Raji (cell line): ENCODE measurements at regions not wholly inside any gene's neighbourhood (a gene's known extent, or its start where the extent isn't known, plus 50 kb on each side); places are given as distances from the start of the nearest gene placed in this dataset.

ENCODE experiments used
- POLR2A ChIP-seq: IDR thresholded peaks from 2 replicates; pipeline ENCODE4 v1.6.1; 2011; ENCODE audit warnings: low read depth, low read length, control low read depth; ENCODE audit not compliant: insufficient read depth

DNA sequence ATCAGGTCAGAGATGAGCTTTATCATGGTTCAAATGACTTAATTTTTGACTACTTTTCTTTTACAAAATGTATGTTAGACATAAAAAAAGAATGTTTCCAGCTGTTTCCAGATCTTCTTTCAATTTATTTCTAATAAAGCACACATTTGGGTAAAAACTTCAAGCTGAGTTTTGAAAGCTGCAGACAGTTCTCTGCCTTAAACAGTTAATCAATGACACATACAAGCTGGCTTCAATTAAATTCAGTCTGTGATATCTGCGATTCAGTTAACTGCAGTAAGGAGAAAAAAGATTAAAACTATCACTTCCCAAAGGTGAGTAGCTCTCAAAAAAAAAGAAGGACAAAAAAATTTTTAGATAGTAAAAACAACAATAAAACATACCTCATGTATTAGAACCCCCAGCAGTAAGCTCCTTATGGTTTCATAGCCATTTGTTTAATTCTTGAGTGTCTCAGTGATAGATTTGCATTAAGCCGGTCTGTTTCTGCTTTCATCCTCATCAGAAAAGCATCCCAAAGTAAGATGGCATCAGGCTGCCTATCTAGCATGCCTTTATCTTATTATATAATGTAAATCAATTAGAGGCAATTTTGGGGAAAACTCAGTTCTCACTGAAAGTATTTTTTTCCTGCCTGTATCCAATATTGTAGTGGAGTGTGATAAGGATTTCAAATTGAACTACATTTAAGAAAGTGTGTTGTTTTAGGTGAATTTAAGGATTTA, 81.8 kb upstream of the STARD13 start:
- TF ChIP-seq POLR2A = no peak

DNA sequence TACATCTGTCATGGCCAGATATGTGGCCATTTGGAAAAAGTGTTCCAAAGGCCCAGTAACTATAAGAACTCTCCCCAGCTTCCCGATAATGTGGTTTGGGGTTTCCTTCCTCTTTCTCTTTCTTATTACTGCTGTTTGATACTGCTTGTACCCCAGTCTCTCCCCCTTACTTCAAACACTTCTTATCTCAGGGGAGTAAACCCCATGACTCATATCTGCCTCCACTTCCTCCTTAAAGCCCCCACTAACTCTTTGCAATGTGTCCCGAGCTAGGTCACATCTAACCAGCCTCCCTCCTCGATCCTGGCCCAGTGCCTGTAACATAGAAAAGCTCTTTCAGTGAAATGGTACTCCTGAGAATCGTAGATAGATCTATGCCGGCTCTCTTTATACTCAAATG, 82.4 kb upstream of the STARD13 start:
- no peak for TF ChIP-seq POLR2A

DNA sequence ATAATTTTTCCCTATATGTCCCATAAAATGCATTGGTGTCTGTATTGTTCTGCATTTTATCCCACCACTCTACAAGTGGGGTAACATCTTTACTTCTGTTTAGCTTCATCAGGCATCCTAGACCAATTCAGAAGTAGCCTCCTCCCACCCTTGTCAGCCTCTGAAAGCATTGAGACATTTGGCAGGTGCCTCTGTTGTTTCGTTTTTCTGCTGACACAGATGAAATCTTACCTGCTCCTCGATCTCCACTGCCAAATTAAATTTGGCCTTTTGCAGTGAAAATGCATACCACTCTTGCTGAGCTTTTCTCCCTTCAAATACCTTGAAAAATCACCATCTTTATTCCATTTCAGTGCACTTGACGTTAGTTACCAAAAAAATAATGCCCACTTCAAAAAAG, 83.5 kb upstream of the STARD13 start:
- no peak for TF ChIP-seq POLR2A

DNA sequence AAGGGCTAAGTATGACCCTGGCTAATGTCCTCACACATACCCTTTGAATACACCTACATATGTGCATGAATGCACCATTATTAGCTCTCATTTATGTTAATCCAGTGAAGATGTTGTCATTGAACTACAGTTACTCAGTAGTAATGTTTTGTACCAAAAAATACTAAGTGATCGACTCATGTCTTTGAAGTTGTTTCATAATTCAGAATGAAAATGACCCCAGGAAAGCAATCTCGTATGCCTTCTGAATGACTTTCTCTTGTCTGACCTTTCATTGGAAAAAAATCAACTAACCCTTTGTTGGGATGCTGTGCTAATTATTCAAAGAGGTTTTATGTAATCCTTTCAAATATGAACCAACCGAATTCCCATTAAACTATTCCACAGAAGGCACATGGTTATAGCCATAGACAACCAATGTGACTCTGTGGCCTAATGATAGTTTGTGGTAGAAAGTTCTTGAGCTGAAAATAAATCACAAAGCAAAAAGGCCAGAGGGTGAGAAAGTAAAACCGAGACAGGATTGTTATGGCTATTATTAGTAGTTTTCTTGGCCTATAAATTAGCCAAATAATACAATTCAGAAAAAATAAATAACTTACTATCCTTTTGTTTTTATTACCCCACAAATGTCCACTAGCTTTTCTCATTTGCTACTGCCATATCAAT, 86.8 kb upstream of the STARD13 start:
- TF ChIP-seq POLR2A = no peak

DNA sequence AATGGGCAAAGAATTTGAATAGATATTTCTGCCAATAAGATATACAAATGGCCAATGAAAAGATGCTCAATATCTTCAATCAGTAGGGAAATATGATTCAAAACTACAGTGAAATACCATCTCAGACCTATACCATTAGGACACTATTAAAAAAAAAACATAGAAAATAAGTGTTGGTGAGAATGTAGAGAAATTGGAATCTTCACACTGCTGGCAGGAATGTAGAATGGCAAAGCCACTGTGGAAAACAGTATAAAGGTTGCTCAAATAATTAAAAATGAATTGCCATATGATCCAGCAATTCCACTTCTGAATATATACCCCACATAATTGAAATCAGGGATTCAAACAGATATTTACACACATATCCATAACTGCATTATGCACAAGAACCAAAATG, 88.1 kb upstream of the STARD13 start:
- no peak for TF ChIP-seq POLR2A

DNA sequence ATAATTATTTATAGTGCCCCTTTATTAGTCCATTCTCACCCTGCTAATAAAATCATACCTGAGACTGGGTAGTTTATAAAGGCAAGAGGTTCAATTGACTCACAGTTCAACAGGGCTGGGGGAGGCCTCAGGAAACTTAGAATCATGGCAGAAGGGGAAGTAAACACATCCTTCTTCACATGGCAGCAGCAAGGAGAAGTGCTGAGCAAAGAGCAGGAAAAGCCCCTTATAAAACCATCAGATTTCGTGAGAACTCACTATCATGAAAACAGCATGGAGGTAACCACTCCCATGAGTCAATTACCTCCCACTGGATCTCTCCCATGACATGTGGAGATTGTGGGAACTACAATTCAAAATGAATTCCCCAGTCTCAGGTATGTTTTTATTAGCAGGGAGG, 89.9 kb upstream of the STARD13 start:
- TF ChIP-seq POLR2A = no peak

DNA sequence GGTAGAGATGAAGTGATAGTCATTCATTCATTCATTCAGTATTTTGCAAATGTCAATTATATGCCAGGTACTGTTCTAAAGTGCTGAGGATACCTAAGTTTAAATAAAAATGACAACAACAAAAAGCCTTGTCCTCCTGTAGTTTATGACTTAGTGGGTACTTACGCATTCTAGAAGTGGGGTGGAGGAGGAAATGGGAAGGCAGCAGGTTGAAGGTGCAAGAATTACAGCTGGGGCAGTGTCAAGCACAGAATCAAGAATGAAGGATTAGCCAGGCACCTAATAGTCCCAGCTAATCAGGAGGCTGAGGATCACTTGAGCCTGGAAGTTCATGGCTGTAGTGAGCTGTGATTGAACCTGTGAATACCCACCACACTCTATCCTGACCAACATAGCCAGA, 90.7 kb upstream of the STARD13 start:
- TF ChIP-seq POLR2A = no peak

DNA sequence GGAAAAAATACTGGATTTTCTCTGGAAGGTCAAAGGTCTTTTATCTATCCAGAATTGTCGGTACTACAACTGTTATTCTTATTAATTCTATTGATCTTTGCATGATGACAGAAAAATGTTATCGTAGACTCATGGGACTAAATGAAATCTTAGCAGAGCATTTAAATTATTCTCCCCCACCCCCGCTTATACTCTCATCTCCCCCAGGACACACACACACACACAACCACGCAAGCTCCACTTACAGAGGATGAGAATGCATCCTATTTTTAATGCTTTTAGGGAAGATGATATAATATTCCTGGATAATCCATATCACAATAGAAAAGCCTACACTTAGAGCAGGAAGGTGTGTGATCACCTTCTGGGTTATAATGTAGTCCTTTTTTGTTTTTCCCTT, 91.9 kb upstream of the STARD13 start:
- TF ChIP-seq POLR2A = no peak

DNA sequence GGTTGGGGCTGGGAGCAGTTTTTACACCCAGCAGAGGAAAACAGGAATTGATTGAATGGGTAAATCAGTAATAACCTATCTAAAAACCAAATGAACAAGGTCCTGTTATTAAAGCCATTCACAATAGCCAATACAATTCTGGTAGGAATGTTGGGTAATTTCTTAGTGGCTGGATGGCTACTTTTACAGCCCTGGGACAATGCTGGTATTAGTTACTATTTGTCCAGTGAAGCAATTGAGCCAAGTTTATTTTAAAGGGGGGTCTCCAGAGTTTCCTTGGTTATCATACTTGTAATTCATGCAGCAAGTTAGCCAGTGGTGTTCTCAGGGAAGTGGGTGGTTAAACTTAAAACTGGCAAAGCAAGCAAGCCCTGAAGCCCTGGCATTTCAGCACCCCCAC, 92.3 kb upstream of the STARD13 start:
- TF ChIP-seq POLR2A = no peak

DNA sequence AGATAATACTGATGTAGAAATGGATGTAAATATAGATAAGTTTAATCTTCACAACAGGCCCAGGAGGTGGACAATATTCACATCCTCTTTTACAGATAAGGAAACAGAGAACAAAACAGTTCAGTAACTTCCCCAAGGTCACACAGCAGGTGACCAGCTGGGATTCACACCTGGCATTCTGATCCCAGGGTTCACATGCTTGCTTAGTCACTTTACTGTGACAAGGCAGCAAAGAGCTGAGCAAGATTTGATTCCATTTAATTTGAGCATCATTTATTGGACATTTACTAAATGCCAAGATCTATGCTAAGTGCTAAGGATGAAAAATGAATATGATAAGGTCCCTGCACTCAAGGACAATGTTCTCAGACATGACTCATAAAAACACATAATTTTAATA, 94.1 kb upstream of the STARD13 start:
- no peak for TF ChIP-seq POLR2A

DNA sequence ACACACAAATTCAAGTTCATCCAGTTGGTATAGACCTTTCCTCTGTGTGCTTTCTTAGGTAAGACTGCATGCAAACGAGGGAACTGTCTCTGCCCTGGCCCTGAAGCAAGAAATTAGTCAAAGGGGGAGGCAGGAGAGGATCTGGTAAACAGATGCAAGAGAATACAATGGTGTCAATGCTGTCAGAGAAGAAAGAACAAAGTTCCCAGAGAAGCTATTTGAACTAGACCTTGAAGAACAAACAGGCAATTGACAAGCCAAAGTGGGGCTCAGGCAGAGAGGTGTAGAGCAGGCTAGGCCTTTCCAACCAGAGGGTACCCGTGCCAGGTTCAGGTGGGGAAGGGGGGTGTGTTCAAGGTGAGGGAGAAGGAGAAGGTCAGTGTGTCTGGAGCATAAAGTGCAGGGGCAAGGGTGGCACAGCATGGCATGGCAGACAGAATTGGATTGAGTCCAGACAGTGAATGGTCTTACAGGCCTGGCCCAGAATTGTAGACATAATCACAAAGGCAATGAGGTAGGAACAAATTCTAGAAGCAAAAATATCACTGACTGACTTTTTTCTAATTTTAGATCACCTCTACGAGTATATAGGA, 95.0 kb upstream of the STARD13 start:
- no peak for TF ChIP-seq POLR2A

DNA sequence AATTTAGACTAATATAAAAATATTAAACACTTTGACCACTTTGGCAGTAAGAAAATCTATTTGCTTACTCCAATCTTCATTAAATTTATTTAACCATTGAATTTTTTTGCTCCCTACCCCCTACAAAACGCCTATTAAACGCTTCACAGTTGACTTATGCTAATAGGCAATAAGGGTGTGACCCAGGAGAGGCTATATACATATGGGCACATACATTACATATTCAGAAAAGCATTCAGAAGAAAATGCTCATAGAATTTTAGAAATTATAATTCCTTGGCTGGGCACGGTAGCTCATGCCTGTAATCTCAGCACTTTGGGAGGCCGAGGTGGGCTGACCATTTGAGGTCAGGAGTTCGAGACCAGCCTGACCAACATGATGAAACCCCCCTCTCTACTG, 95.6 kb upstream of the STARD13 start:
- no peak for TF ChIP-seq POLR2A

DNA sequence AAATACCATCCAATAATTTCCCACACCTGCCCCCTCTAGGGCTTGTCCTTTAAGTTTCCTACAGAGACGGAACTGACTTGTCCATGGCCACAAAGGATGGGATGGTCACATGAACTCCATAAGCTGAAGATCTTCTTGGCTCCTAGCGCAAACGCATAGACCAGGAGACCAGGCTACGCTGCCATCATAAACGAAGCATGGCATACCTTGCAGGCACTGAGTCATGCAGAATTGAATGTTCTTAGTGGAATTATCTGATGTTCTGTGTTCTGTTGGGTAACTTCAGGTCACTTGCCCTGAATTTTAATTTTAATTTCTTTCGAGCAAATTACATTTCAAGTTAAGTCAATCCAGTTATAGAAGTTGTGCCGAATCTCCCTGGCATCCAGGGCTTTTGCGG, 96.4 kb upstream of the STARD13 start:
- TF ChIP-seq POLR2A = no peak

DNA sequence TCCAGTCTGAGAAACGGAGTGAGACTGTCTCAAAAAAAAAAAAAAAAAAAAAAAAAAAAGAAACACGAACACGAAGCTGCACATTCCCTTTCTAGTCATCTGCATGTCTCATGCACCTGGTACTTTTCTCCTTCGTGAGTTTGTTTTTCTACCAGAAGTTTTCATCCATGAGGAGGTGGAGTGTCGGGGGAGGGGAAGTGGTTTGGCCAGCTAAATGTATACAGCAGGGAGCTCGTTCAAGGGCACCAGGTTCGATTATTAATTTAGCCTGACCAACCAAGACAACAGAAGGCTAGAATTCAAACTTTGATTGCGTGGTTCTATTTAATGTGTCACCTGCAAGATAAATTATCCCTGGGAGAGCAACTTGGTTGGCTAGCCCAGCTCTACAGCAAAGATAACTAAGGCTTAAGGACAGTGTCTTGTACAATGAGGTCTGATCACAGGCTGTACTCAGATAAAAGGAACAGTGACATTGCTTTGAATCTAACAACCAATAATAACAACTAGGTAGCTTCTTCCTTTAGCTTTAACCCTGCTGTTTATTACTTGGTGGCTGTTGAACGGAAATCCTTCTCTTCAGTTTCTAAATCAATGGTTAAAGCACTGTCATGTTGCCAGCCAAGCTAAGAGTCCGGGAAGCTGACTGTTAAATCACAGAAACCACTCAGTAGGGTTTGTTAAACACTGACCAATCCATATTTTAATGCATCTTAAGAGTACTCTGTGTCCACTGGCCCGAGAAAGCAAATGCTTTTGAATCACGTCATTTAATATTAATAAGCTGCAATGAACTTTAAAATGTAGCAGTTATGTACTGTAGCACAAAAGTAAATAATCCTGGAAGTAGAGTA, 98.4 kb upstream of the STARD13 start:
- no peak for TF ChIP-seq POLR2A

DNA sequence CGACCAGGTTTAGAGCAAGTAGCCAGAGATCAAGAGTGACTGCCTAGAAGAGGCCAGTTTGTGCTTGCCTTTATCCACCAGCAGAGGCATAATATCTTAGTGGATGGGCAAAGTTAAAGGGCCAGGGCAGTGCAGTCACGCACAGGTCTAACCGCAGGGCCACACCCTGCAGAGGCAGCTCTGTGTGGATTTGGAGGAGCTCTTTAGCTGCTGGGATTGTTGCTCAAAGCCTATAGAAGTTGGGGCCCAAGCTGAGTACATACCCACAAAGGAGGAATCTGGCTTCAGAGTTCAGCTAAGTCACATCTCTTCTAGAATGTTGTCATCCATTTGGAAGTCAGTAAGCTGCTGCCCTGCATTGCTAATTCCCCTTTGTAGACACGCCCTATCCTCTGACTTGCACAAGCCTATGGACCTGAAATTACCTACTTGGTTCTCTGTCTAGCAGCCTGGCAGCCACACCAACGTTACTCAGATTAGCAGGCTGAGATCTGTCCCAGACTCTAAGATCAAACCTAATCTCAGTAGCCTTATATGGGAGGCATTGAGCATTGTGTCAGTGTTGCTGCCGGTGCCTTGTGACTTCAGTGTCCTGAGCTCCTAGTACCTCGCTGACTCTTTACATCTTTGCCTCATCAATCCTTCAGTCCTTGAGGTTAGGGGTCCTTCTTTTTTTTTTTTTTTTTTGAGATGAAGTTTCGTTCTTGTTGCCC, 102.9 kb upstream of the STARD13 start:
- TF ChIP-seq POLR2A = no peak

DNA sequence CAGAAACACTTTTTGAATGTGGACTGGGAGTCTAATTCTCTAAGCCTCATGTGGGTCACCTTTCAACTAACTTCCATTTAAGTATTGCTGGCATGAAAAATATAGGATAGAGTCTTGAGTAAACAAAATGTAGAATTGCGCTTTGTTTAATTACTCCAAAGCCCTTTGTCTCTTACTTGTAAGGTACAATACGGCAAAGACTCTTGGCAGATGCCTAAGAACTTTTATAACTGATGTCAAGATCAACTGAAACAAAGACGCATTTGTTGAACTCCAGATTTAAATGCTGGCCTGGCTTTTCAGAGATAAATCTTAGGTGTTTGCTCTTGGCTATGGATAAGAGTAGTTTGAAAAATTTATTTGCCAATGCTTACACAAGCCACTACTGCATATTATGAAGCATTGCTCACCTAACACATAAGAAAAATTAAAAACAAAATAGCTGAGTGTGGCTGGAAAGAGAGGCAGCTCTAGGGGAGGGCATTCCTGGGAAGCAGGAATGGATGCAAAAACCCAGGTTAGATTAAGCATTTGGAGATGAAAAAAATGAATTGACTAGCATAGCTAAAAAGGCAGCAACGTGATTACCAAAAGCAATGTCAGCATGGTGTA, 107.3 kb upstream of the STARD13 start:
- TF ChIP-seq POLR2A = no peak
